C1 segment of cervical spinal cord (tissue), 14 donors: ENCODE measurements at regions not wholly inside any gene's neighbourhood (a gene's known extent, or its start where the extent isn't known, plus 50 kb on each side); places are given as distances from the start of the nearest gene placed in this dataset.
A peak's percentile ranks its signal among the peaks of the same experiment; 100 is the strongest.
"Not testable (repeated sequence)": the region's sequence is repeated elsewhere in the genome, so short reads cannot be mapped to it uniquely, and the experiment has no call there.

Experiments used
- DNase-seq, 14 donors: peaks; one replicate each; lab custom pipeline; 2025; lab: John Stamatoyannopoulos, UW

DNA sequence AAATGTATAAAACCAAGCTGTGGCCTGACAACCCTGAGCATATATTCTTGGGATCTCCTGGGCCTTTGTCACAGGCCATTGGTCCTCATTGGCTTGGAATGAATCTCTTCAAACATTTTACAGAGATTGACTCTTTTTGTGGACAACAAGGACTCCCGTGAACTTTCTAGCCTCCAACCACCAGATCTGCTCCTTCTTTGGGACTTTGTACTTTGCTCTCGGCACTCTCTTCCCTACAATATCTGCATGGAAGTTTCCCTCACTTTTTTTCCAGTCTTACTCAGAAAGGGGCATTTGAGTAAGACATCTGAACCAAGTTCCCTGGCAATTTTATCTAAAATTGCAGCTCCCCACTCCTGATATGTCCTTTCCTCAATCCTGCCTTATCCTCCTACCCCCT is 158.8 kb downstream of the PHLDA1 start:
- DNase-seq: no peak

DNA sequence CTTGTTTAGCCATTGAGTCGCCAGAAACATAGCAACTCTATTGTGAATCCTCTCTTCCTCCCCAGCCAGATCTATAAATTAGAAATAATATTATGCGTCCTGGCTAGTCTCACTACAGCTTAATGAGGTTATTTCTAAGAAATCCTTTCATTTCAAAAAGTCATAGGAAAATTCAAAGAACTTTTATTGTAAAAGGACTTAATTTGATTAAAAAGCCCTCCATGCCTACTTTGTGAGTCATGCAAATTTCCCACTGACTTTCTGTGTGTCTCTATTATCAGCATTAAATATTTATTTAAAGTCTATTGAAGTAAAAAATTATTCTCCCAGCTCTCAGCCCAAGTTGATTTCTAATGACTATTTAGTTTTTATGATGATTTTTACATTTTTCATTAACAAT is 160.7 kb downstream of the PHLDA1 start:
- DNase-seq: no peak

DNA sequence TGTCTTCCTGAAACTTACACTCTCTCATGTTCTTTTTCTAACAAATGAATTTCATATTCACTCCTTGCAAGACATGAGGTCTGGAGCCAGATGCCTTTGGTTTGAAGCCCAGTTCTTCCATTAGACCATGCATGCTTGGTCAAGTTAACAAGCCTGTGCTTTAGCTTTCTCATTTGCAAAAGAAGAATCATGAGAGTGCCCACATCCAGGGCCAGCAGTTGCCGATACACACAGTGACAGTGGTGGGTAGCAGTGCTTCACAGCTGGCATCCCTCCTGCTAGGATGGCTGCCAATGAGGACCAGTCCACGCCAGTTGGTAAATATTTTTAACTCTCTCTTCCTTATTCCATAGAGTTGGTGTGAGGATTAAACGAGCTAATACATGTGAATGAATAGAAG is 163.1 kb downstream of the PHLDA1 start:
- peak in 5 of 14 donors; percentile 4 to 21 (median 15) for DNase-seq

DNA sequence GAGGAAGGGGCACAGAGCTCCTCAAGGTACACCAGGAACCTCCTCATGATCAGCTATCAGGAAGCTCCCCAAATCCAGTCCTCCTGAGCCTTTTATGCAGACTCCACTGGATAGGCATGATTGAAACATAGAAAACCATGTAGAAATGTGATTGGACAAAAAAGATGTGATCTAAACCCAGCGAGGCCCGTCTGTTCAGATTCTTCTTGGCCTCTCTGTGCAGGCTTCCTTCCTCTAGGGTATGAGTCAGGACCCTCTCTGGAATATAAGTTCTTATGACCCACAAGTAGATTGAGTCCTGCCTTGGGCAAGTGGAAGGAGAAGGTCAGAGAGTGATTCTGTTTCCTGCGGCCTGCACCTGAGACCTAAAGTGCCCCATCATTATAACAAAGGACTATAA is 166.3 kb downstream of the PHLDA1 start:
- DNase-seq: no peak

DNA sequence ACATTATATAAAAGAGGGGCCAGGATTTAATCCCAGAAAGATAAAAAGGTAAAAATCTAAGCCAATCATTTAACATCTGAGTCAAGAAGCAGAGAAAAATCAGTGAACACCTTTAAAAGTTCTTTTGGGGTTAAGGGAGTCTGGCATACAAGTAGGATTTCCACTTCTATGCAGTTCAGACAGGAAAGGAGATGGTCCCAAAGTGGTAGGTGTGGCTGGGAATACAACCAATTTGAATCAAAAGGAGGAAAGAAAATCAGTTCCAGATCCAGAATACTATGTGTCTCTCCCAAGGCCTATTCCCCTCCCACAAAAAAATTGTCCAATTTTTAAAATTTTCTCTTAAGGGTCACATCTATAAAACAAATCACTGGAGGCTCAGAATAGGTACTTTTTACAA is 167.4 kb downstream of the PHLDA1 start:
- DNase-seq: no peak

DNA sequence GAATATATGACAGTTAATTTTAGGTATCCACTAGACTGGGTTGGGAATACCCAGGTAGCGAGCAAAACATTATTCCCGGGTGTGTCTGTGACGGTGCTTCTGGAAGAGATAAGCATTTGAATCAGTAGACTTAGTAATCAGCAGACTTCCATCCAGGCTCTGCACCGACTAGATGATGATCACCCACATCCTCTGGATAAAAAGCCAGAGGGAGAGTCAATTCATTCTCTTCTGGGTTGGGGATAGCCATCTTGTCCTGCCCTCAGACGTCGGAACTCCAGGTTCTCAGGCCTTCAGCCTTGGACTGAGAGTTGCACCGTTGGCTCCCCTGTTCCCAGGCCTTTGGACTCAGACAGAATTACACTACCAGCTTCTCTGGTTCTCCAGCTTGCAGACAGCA is 168.0 kb downstream of the PHLDA1 start:
- DNase-seq: no peak

DNA sequence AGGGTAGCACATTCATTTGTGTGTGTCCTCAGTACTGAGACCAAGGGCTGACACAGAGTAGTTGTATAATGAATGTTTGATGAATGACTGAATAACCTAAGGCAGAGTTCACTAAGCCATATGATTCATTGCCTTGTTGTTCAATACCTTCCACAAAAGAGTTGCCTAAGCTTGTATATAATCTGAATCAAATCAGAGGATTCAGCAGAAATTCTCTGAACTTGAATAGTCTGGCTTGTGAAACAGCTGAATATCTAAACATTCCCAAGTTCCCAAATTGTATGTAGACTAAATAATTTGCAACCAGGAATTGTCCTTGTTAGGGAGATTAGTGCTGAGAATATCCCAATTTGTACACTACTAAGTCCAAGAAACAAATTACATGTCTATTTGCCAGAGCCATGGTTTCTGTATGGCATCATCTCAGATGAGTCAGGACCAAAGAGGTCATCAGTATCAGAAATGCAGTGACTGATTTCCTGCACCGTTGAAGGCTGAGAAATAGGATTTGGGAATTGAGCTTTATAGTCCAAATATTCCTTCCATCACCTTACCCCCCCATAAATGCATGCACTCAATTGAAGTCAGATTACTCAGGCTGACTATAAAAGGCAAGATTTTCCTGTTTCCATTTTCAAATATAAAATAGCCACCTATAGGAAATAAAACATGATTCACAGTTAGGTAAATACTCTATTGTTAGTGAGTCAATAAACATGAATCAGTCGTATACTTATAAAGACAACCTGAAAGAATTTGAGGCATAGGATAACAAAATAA is 168.7 kb downstream of the PHLDA1 start:
- DNase-seq: no peak

DNA sequence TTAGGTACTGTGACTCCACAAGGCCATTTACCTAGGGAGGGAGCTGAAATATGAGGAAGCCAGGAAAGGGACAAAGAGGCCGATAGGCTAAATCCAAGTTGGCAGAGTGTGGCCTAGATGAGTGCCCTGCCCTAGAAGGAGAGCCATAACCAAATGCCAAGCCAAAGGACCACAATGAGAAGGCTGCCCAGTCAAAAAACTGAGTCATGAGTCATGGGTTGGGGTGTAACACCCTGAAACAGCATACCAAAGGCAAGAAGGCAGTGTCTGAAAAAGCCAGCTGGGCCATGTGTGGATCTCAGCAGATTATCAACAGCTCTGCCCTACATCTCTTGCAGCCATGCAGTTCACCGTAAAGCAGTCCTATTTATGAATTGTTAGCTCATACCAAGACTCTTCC is 171.7 kb downstream of the PHLDA1 start:
- DNase-seq: no peak

DNA sequence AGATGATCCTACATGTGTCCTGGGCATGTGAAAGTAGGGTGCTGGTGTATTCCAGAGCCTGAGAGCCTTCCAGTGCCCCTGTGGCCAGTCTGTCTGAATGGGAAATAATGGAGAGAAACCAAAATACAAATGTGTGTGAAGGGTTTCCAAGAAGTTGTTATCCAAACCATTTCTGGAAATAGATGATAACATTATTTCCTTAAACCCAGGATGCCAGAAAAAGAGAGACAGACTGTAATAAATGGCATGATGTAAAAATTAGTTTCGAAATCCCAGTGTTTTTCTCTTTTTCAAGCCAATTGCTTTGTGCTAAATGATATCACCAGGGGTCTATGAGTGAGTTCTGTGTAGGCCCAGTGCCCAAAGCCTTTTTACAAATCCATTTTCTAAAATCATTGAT is 175.3 kb downstream of the PHLDA1 start:
- DNase-seq: no peak

DNA sequence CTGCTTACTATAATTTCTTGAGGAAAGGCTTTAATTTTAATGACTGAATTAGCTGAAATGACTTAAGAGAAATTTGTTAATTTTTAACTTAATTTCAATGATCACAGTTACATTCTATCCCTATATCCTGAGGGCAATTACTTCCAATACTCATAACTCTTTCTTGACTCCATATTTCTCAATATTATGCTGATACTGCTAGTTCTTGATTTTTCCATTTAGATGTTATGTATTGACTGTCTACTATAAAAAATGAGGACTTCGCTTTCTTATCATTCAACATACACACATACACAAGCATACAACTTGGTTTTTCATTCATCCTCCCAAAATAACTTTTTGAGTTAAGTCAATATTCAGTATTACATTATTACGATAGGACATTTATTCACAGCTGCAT is 176.2 kb downstream of the PHLDA1 start:
- no peak for DNase-seq

DNA sequence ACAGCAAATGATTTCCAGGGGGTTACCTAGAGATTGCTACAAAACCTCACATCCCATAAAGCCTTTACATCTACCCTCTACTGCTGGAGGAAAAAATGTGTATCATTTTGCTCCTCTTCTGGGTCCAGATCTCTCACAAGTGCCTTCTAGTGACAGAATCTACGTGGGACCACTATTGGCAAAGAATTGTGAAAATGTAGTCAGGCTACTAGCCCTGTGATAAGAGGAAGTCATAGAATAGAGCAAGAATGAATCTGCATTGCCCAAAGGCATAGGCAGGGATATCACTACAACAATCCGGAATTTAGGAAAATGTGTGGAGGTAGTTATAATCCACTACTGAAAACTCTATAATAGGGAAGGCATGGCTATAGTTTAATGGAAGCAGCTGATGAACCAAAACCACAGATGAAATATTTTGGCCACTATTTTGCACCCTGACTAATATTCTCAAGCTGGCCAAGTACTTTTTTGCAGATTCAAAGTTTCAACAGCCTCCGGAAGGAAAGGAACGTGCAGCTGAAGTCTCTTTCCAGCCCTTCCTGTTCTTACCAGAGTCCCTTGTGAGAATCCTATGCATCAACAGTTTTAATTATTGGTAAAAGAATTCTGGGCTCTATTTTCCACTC is 176.8 kb downstream of the PHLDA1 start:
- no peak for DNase-seq

DNA sequence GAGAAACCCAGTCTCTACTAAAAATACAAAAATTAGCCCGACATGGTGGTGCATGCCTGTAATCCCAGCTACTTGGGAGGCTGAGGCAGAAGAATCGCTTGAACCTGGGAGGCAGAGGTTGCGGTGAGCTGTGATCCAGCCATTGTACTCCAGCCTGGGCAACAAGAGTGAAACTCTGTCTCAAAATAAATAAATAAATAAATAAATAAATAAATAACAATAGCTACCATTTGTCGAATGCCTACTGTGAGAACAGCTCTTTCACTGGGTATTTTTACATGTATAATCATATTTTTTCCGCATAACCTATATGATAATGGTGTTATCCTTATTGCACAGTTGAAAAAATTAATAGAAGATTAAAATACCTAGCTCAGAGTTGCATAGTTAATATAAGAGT is 177.4 kb downstream of the PHLDA1 start:
- DNase-seq: not testable (repeated sequence)

DNA sequence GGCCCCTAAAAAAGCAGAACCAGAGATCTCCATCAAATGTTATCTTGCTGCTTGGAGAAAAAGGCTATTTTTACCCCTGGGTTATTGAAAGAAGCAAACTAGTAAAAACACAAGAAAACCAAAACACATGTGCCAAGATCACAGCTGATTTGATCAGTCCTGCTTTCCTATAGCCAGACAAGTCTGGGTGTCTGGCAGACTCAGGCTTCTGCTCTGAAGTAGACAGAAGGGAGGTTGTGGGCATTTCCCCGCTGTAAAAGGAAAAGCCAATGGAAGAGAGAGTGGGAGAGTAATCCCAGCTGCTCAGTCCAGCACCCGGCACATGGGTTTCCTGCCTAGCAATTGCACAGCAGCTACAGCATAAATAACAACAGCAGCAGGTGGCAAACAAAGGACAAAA is 177.9 kb downstream of the PHLDA1 start:
- no peak for DNase-seq

DNA sequence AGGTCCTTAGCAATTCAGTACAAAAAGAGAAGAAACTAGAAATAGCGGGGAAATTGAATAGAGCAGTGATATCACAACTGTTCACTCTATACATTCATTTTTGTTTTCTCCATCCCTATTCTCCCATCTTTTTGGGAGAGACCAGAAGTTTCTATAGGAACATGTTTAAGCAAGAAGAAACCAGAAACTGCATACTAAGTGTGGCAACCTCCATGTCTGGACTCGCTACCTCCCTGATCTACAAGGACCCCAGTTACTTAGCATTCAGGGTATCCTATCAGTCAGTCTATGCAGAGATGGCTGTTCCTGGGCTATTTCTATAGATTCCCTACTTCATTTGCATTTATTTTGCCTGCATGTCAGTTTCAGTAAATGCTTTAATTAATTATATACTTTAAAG is 178.6 kb downstream of the PHLDA1 start:
- no peak for DNase-seq

DNA sequence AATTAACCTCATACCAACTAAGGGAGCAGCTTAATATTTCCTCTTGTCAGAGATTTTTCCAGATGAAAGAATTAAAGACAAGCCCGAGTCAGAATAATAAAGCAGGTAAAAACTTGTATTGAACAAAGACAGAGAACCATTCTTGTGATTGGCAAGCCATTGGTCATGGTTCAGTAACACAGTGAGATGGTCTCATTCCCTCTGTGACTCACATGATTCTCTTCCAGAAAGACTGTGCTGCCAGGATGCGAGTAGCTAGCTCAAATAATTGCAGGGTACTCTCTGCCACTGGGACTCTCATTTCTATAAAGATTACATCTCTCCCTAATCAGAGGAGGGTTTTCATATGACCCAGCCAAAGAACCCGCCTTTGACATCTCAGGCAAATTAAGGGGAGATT is 179.4 kb downstream of the PHLDA1 start:
- DNase-seq: no peak

DNA sequence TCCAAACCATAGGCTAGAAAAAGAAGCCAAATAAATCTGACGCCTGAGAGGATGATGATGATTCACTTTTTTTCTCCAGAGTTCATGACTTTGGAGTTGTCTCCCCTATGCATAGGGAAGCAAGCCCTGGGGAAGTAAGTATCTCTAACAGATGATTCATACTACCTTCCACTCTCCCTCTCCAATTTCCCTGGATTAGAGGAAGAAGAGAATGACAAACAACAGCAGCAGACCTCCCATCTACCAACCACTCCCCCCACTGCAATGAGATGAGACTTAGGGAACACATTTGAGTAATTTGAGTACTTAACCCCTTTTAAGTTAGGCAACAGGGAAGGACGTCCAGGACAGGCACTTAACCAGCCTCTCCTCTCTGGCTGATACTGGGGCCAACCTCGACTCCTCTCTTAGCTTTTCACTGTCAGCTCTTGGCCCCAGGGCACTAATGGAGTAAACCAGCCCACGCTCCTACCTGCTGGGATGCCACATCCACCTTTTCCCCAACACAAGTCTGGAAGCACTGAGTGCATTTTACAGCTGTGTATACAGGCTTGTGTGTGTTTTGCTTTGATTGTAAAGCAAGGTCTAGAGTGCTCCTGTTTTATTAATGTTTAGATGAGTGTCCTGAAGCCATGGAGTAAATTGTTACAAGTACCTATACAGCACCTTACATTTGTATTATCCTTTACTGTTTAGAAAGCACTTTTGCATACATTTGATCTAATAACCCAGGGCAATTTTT is 180.7 kb downstream of the PHLDA1 start:
- DNase-seq: no peak

DNA sequence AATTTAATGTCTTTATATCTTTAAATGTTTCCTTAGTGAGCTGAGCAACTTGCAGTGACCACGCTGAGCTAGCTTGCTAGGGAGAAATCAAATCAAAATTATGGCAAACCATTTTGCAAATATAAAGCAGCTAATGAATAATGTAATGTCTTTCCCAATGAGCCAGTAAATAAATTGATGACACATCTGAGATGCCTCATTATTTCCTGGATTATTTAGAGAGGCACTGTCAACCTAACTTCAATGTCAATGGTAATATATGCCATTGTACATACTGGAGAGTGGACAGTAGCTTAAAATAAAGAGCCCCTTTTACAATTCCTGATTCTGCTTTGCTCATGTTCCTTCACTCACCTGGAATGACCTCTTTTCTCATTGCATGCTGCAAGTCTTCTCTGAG is 182.6 kb downstream of the PHLDA1 start:
- no peak for DNase-seq

DNA sequence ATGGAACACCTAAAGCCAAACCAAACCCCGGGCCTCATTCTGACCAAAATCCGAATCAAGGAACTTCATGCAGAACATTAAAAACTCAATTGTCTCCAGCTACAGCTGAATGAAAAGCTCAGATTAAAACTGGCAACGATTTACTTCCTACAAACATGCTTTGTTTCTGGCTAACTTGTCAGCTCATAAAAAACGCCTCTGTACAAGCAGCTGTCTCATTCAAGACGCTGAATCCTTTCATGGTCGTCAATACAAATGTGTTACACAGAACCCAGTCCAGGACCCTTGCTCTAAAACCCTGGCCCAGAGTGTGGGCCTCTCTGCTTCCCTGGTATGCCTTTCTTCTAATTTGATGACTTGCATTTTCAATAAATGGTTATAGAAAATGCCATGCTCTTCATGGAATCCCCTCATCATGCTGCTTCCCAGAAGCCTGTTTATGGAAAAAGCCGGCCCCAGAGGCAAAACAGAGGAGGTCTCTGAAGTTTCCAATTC is 183.1 kb downstream of the PHLDA1 start:
- peak in 8 of 14 donors; percentile 3 to 51 (median 20) for DNase-seq

DNA sequence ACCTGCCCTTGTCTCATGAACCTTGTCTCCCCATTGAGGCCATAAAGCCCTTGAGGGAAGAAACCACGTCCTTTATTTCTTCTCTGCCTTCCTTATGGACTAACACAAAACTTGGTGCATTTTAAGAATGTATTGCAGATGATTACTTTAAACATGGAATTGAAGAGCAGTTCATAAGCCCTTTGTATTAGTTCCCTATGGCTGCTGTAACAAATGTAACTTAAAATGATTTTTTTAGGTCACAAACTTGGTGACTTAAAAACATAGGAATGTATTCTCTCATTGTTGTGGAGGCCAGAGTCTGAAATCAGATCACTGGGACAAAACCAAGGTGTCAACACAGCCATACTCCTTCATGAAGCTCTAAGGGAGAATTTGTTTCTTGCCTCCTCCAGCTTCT is 185.5 kb downstream of the PHLDA1 start:
- no peak for DNase-seq

DNA sequence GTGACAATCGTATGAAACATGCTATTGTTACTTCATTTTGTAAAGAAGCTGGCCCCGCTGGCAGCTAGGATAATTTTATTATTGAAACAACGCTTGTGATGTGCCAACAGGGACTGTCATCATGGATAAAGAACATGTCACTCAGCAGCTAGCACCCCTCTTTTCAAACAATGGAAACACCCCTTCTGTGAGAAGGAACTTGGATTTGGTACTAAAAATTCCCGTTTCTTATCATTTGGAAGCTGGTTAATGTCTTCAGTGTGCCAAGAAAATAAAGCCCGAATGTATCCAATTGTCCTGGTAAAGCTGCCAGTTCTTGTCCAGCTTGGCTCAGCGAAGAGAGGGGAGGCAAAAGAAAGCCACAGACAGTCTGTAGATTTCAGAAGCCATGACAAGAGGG is 186.6 kb downstream of the PHLDA1 start:
- peak in 1 of 14 donors; percentile 8 for DNase-seq

DNA sequence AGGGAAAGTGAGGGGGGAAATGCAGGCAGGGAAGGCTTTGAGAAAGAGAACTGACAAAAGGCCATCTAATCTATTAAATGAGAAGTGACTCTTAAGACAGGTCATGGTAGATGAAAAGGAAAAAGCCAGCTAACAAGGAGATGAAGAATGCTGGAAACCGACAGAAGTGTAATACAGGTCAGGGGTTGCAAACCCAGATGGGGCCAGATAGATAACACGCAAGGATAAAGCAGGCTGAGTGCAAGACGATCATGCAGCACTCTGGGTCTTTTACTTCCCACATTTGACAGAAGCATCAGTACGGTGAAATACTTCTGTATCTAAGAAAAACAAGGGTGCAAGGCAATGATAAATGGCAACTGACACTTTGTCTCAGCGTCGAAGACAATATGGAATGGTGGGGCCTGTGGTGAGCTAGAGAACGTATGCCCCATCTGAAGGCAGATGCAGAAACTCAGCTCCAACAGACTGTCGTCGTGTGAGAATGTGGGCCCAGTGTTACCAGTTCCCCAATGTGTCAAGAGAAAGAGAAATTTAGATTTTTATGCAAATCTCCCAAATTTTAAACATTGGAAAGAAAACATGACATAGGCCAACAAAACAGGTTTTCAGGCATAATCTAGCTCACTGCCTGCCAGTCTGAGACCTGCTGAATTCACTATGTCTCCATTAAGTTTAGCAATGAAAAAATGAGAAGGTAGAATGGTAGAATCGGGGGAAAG is 187.4 kb downstream of the PHLDA1 start:
- DNase-seq: no peak

DNA sequence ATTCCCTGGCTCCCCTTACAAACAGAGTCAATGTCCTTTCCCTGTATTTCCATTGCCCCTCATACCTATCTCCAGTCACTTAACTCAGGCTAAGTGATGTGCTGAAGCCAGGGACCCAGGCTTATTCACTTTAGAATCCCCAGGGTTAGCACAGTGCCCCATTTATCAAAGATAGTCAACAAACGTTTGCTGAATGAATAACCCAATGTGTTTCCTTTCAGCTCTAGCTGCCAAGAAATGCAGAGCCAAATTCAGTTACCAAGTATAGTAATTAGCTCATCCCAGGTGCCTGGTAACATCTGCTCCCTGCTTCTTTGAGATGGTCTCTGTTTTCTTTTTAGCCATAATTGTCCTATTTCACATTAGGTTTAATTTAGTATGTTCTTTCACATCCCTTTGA is 189.5 kb downstream of the PHLDA1 start:
- DNase-seq: peak in 1 of 14 donors; percentile 25
